Smooth muscle cell (in vitro differentiated cells): ENCODE measurements at regions not wholly inside any gene's neighbourhood (a gene's known extent, or its start where the extent isn't known, plus 50 kb on each side); places are given as distances from the start of the nearest gene placed in this dataset.
"Not testable (repeated sequence)": the region's sequence is repeated elsewhere in the genome, so short reads cannot be mapped to it uniquely, and the experiment has no call there.

Experiments used
- DNase-seq: peaks from one replicate; lab custom pipeline; 2025; ENCODE audit not compliant: unreplicated experiment; lab: John Stamatoyannopoulos, UW
- H2AFZ ChIP-seq: fragments of 200-600 bp; sonication (generic); 2 replicates; pipeline ENCODE4 v1.6.0; 2016; ENCODE audit warnings: antibody characterized with exemption, low read depth, mild to moderate bottlenecking
- H3F3A ChIP-seq: fragments of 200-600 bp; sonication (generic); 2 replicates; pipeline ENCODE4 v1.6.0; 2017; ENCODE audit warnings: antibody characterized with exemption, low read depth
- H3K27ac ChIP-seq: fragments of 200-600 bp; sonication (generic); 2 replicates; pipeline ENCODE4 v1.5.1; 2016; ENCODE audit warnings: low read depth, mild to moderate bottlenecking
- H3K27me3 ChIP-seq: fragments of 200-600 bp; sonication (generic); 2 replicates; pipeline ENCODE4 v1.6.1; 2016; ENCODE audit warnings: low read depth, mild to moderate bottlenecking
- H3K36me3 ChIP-seq: fragments of 200-600 bp; sonication (generic); 2 replicates; pipeline ENCODE4 v1.5.1; 2016; ENCODE audit warnings: low read depth
- H3K4me1 ChIP-seq: fragments of 200-600 bp; sonication (generic); 2 replicates; pipeline ENCODE4 v1.5.1; 2016; ENCODE audit warnings: low read depth
- H3K4me2 ChIP-seq: fragments of 200-600 bp; sonication (generic); 2 replicates; pipeline ENCODE4 v1.6.0; 2016; ENCODE audit warnings: mild to moderate bottlenecking
- H3K4me3 ChIP-seq: fragments of 200-600 bp; sonication (generic); 2 replicates; pipeline ENCODE4 v1.5.1; 2016; ENCODE audit warnings: mild to moderate bottlenecking
- H3K79me2 ChIP-seq: fragments of 200-600 bp; sonication (generic); 2 replicates; pipeline ENCODE4 v1.6.0; 2016; ENCODE audit warnings: low read depth, mild to moderate bottlenecking
- H3K9ac ChIP-seq: fragments of 200-600 bp; sonication (generic); 2 replicates; pipeline ENCODE4 v1.6.0; 2016; ENCODE audit warnings: low read depth
- H3K9me3 ChIP-seq: fragments of 200-600 bp; sonication (generic); replicated peaks from 2 replicates; pipeline ENCODE4 v1.5.1; 2016; ENCODE audit warnings: low read depth
- H4K20me1 ChIP-seq: fragments of 200-600 bp; sonication (generic); 2 replicates; pipeline ENCODE4 v1.6.0; 2016; ENCODE audit warnings: low read depth
- CTCF ChIP-seq: fragments of 200-600 bp; sonication (generic); IDR thresholded peaks from 2 replicates; pipeline ENCODE4 v1.5.1; 2017; ENCODE audit warnings: borderline replicate concordance, mild to moderate bottlenecking, antibody characterized with exemption; ENCODE audit not compliant: insufficient read depth, poor library complexity, severe bottlenecking
- WGBS: methylation state at CpG from one replicate; pipeline ENCODE4 v1.1.7; 2016; ENCODE audit warnings: low lambda C conversion rate; 5-methylcytosine and 5-hydroxymethylcytosine counted together

- H3K79me2 ChIP-seq = no peaks in the 10 kb centered on the region
- 72% methylated on average over 5 of the region's 5 CpGs for WGBS
- TF ChIP-seq CTCF = no peak
Observed at GRCh38 chr9:82880336-82881050, 182.4 kb downstream of the RASEF start.

GRCh38 chr9:82882138-82882537 is 180.8 kb downstream of the RASEF start:
- H3K9ac ChIP-seq = no peak overlapping the region
- no peak for DNase-seq
- H3K27ac ChIP-seq = no peak overlapping the region
- TF ChIP-seq CTCF = no peak
- no peaks in the 10 kb centered on the region for H3K4me1 ChIP-seq
- peaks cover 9% of the 10 kb centered on the region for H3K27me3 ChIP-seq
- no peaks in the 10 kb centered on the region for H3F3A ChIP-seq
- no peak overlapping the region for H3K4me2 ChIP-seq
- no peak overlapping the region for H3K4me3 ChIP-seq
- H3K79me2 ChIP-seq = no peaks in the 10 kb centered on the region
- no peak overlapping the region for H2AFZ ChIP-seq
- H3K36me3 ChIP-seq = no peaks in the 10 kb centered on the region
- WGBS = 92% methylated on average over 1 of the region's 1 CpG
- H3K9me3 ChIP-seq = no peaks in the 10 kb centered on the region
- H4K20me1 ChIP-seq = no peaks in the 10 kb centered on the region

More at GRCh38 chr9:82880336-82881050, 182.4 kb downstream of the RASEF start:
- no peak overlapping the region for H3K4me2 ChIP-seq
- H3K36me3 ChIP-seq = no peaks in the 10 kb centered on the region
- H4K20me1 ChIP-seq = no peaks in the 10 kb centered on the region
- no peak for DNase-seq
- no peaks in the 10 kb centered on the region for H3K9me3 ChIP-seq
- H3F3A ChIP-seq = no peaks in the 10 kb centered on the region
- H3K27ac ChIP-seq = no peak overlapping the region
- no peaks in the 10 kb centered on the region for H3K4me1 ChIP-seq
- no peak overlapping the region for H3K9ac ChIP-seq
- peaks cover 9% of the 10 kb centered on the region for H3K27me3 ChIP-seq
- H3K4me3 ChIP-seq = no peak overlapping the region
- no peak overlapping the region for H2AFZ ChIP-seq

GRCh38 chr9:82882748-82883147 is 180.2 kb downstream of the RASEF start:
- H3K9ac ChIP-seq = no peak overlapping the region
- no peaks in the 10 kb centered on the region for H3K79me2 ChIP-seq
- 26% methylated on average over 2 of the region's 2 CpGs for WGBS
- no peak for TF ChIP-seq CTCF
- H3K4me2 ChIP-seq = no peak overlapping the region
- no peak for DNase-seq
- H2AFZ ChIP-seq = no peak overlapping the region
- H4K20me1 ChIP-seq = no peaks in the 10 kb centered on the region
- no peaks in the 10 kb centered on the region for H3K4me1 ChIP-seq
- no peak overlapping the region for H3K4me3 ChIP-seq
- no peaks in the 10 kb centered on the region for H3K36me3 ChIP-seq
- H3K27me3 ChIP-seq = peaks cover 9% of the 10 kb centered on the region
- no peaks in the 10 kb centered on the region for H3F3A ChIP-seq
- H3K27ac ChIP-seq = no peak overlapping the region
- no peaks in the 10 kb centered on the region for H3K9me3 ChIP-seq

GRCh38 chr9:82883436-82883835 is 179.5 kb downstream of the RASEF start:
- Histone ChIP-seq H3K4me3 (no peak overlapping the region), H4K20me1 (no peaks in the 10 kb centered on the region), H3K27me3 (peaks cover 9% of the 10 kb centered on the region), H3K4me1 (no peaks in the 10 kb centered on the region), H3K9ac (no peak overlapping the region), H3K36me3 (no peaks in the 10 kb centered on the region), H3K4me2 (no peak overlapping the region), H3F3A (no peaks in the 10 kb centered on the region), H2AFZ (no peak overlapping the region), H3K79me2 (no peaks in the 10 kb centered on the region), H3K27ac (no peak overlapping the region), H3K9me3 (no peaks in the 10 kb centered on the region)
- 81% methylated on average over 3 of the region's 3 CpGs for WGBS
- TF ChIP-seq CTCF = no peak
- DNase-seq = no peak

- DNase-seq, H3F3A ChIP-seq, H3K27ac ChIP-seq, H3K36me3 ChIP-seq, H3K4me2 ChIP-seq, H3K9ac ChIP-seq, H3K27me3 ChIP-seq, H2AFZ ChIP-seq, H3K4me1 ChIP-seq, H3K4me3 ChIP-seq, H3K79me2 ChIP-seq, H3K9me3 ChIP-seq, H4K20me1 ChIP-seq: not testable (repeated sequence)
- 65% methylated on average over 7 of the region's 7 CpGs for WGBS
Observed at GRCh38 chr9:82883974-82884373, 179.0 kb downstream of the RASEF start.
